Duodenal mucosa (tissue), 2 donors: ENCODE measurements at regions not wholly inside any gene's neighbourhood (a gene's known extent, or its start where the extent isn't known, plus 50 kb on each side); places are given as distances from the start of the nearest gene placed in this dataset.
"Not testable (repeated sequence)": the region's sequence is repeated elsewhere in the genome, so short reads cannot be mapped to it uniquely, and the experiment has no call there.

Experiments
- H3K27ac ChIP-seq: one replicate; pipeline ENCODE4 v1.7.0; 2013; ENCODE audit warnings: low read depth, low read length
- H3K27me3 ChIP-seq, 2 donors: one replicate each; pipeline ENCODE4 v1.7.0; 2013; ENCODE audit warnings: low read length in 2 of 2, control low read depth in 1 of 2; ENCODE audit not compliant: insufficient read depth in 2 of 2, control insufficient read depth in 1 of 2
- H3K36me3 ChIP-seq, 2 donors: one replicate each; pipeline ENCODE4 v1.7.0; 2013; ENCODE audit warnings: low read length in 2 of 2, control low read depth in 1 of 2; ENCODE audit not compliant: insufficient read depth in 2 of 2, control insufficient read depth in 1 of 2
- H3K4me1 ChIP-seq, 2 donors: one replicate each; pipeline ENCODE4 v1.7.0; 2013; ENCODE audit warnings: low read length in 2 of 2, control low read depth in 1 of 2; ENCODE audit not compliant: insufficient read depth in 2 of 2, control insufficient read depth in 1 of 2
- H3K4me3 ChIP-seq, 2 donors: one replicate each; pipeline ENCODE4 v1.7.0; 2013; ENCODE audit warnings: low read length in 2 of 2, low read depth in 1 of 2
- H3K9ac ChIP-seq, 2 donors: one replicate each; pipeline ENCODE4 v1.7.0; 2013; ENCODE audit warnings: low read length in 2 of 2, low read depth in 1 of 2
- H3K9me3 ChIP-seq, 2 donors: one replicate each; pipeline ENCODE4 v1.7.0; 2013; ENCODE audit warnings: low read length in 2 of 2, control low read depth in 1 of 2; ENCODE audit not compliant: control insufficient read depth in 1 of 2

DNA sequence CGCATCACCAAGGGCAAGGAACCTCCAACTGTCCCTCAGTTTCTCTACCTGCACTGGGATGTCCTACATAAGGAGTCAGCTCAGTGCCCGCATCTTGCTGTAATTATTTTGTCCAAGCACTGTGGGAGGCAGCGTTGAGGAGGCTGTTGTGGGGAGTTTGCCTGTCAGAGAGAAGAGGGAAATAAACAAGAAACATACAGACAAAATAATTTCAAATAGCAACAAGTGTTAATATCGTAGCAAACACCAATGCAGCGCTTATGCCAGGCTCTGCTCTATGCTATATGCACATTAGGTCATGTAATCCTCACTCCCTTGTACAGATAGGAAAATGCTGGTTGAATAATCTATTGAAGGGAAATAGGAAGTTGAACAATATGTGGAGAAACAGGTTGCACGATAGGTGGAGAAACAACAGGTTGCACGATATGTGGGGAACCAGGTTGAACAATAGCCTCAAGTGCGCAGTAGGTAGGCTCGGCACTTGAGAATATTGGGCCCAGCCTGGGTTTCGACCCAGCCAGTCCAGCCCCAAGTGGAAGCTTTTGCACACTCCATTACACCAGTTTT is 91.2 kb upstream of the SIRPA start:
- Histone ChIP-seq H3K36me3 (no peaks in the 10 kb centered on the region), H3K4me3 (peak overlapping the region; percentile 67 to 70), H3K9ac (peak overlapping the region in 1 of 2 donors; percentile 40), H3K27me3 (peaks cover 6 to 8% of the 10 kb centered on the region in 2 donors), H3K9me3 (no peaks in the 10 kb centered on the region), H3K4me1 (peaks cover 0 to 17% of the 10 kb centered on the region in 2 donors), H3K27ac (no peak overlapping the region)

DNA sequence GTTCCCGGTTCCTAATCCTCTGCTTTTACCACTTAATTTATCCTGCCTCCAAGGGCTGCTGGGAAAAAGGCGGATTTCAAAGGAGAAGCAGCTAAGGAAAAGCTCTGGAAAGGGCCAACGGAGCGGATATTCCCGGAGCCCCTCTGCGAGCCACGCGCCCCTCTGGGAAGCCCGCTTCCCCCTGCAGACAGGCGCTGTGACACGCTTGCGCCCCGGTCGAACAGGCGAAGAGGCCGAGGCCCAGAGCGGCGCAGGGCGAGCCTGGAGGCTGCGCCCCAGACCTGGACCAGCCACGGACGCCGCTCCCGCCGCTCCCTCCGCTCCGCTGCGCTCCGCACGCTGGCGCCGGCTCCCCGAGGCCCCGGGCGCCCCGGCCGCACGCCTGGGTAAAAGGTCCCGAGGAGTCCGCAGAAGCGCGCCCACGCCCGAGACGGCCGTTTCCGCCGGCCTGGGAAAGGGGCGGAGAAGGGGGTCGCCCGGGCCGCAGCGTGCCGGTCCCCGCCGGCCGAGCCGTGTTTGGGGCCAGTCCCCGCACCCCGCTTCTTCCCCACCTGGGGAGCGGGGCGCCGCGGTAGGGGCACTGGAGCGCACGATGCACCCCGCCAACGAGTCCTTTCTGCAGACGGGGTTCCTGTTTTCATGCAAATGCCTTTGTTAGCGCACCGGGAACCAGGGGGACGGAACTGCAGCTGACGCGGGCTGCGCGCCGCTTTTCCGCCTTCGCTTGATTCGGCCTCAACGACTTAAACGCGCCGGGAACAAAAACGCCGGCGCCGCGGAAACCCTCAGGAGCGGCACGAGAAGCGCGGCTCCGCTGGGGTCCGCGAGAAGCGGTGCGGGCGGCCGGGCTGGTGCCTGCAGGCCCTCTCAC is 91.9 kb upstream of the SIRPA start:
- Histone ChIP-seq H3K4me1 (peaks cover 0 to 17% of the 10 kb centered on the region in 2 donors), H3K27me3 (peaks cover 6 to 8% of the 10 kb centered on the region in 2 donors), H3K9me3 (no peaks in the 10 kb centered on the region), H3K36me3 (no peaks in the 10 kb centered on the region), H3K27ac (no peak overlapping the region), H3K4me3 (peak overlapping the region; percentile 67 to 70), H3K9ac (peak overlapping the region; percentile 20 to 40)

DNA sequence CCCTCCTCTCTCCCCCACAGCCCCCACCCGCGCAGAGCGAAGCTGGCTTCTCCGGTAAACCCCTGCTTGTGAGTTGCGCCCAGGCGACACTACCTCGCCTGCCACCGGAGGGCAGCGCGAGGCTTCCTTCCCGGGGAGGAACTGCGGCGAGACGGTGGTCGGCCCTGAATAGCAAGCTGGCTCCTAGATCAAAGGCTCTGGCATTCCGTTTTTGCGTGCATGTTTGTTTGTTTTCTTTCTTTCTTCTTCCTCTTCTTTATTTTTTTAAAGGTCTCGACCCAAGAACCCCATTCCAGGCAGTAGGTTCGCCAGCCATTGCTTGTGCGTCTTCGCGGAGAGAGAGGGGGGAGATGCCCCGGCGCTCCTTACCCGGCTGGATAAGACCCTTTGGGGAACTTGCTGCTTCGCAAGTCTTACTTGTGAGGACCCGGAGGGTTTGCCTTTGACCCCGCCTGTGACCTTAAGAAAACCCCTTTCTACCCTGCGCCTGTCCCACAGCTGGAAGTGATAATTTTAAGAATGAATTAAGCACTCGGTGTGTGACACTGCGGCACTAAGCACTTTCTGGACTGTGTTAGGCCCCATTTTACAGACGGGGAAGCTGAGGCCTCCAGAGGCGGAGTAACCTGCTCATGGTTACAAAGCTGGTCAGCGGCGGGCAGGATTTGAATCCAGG is 92.7 kb upstream of the SIRPA start:
- Histone ChIP-seq H3K9me3 (no peaks in the 10 kb centered on the region), H3K27me3 (peaks cover 6 to 8% of the 10 kb centered on the region in 2 donors), H3K27ac (no peak overlapping the region), H3K4me3 (peak overlapping the region; percentile 67 to 70), H3K4me1 (peaks cover 0 to 17% of the 10 kb centered on the region in 2 donors), H3K36me3 (no peaks in the 10 kb centered on the region), H3K9ac (peak overlapping the region; percentile 20 to 40)

DNA sequence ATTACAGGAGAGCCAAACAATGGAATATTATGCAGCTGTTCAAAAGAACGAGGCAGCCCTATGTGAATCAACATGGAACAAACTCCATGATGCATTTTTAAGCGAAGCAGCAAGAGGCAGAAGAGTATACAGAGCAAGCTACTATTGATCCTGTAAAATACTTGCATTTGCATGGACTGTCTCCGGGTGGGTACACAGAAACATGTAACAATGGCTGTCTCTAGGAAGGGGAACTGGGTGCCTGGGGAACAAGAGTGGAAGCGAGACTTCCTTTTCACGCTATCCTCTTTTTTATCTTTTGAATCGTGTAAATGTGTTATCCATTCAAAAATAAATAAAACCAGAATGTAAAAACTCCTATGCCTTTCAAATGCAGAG is 93.3 kb upstream of the SIRPA start:
- Histone ChIP-seq H3K9ac (peak overlapping the region in 1 of 2 donors; percentile 20), H3K27me3 (peaks cover 6 to 8% of the 10 kb centered on the region in 2 donors), H3K4me1 (peaks cover 0 to 17% of the 10 kb centered on the region in 2 donors), H3K27ac (no peak overlapping the region), H3K36me3 (no peaks in the 10 kb centered on the region), H3K4me3 (peak overlapping the region in 1 of 2 donors; percentile 67), H3K9me3 (no peaks in the 10 kb centered on the region)

DNA sequence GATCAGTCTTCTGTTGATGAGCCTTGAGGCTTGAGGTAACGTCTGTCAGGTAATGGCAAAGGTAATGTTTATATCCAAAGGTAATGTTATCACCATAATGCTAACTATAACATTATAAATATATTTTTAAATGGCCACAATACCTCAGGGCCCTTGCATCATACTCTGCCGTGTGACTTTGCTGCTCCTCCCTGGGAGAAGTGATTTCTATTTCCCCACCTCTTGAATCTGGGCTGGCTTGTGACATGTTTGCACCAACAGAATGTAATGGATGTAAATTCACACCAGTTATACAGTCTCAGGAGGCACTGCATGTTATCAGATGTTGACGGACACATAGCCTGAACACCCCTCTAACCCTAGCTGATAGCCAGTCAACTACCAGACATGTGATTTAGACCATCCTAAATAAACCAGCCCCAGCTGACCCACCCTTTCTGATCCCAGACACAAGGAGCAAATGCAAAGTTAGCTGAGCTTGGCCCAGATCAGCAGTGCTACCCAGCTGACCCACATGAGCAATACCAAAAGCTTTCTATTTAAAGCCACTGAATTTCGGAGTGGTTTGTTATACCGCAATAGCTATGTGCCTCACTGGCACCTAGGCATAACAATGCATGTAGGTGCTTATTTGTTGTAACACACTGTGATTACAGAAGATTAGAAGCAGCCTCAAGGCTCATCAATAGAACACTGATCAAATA is 93.8 kb upstream of the SIRPA start:
- peaks cover 0 to 17% of the 10 kb centered on the region in 2 donors for H3K4me1 ChIP-seq
- no peak overlapping the region for H3K9ac ChIP-seq
- H3K27me3 ChIP-seq = peaks cover 6 to 8% of the 10 kb centered on the region in 2 donors
- no peak overlapping the region for H3K27ac ChIP-seq
- no peaks in the 10 kb centered on the region for H3K36me3 ChIP-seq
- no peaks in the 10 kb centered on the region for H3K9me3 ChIP-seq
- H3K4me3 ChIP-seq = no peak overlapping the region

DNA sequence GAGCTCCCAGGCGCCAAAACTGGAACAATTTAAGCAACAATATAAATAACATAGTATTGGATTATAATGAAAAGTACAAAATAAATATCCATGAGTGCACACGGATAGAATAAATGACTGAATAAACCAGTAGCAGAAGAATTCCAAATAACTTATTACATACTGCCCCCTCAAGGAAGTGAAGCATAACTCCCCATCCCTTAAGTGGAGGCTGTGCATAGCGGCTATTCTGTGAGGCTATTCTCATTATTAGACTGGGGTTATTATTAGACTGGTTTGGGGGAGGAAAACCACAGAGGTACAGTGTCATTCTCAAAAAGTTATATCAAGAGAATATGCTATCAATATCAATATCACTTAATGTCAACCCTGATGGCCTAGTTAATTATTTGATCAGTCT is 94.4 kb upstream of the SIRPA start:
- H3K4me3 ChIP-seq = no peak overlapping the region
- H3K27ac ChIP-seq = no peak overlapping the region
- H3K36me3 ChIP-seq = no peaks in the 10 kb centered on the region
- no peaks in the 10 kb centered on the region for H3K9me3 ChIP-seq
- no peak overlapping the region for H3K9ac ChIP-seq
- peaks cover 0 to 17% of the 10 kb centered on the region in 2 donors for H3K4me1 ChIP-seq
- peaks cover 6 to 8% of the 10 kb centered on the region in 2 donors for H3K27me3 ChIP-seq

DNA sequence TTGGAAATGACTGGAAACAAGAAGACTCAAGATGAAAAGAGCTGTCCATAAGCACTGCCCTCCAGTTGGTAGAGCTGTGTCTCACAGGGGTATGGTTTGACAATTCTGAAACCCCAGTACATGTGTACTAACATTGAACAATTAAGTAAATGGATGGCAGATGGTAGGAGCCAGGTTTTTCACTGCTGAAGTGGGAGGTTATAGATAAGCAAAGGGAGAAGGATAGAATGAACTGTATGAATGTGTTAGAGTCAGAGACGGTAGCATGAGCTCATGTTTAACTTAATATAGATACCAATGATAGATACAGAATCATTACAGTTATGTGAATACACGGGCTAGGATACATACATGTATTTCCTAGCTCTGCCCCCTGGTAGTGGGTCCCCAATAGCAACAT is 95.0 kb upstream of the SIRPA start:
- Histone ChIP-seq H3K9me3 (no peaks in the 10 kb centered on the region), H3K27ac (no peak overlapping the region), H3K36me3 (no peaks in the 10 kb centered on the region), H3K9ac (no peak overlapping the region), H3K27me3 (peaks cover 6 to 8% of the 10 kb centered on the region in 2 donors), H3K4me1 (peaks cover 0 to 17% of the 10 kb centered on the region in 2 donors), H3K4me3 (no peak overlapping the region)

DNA sequence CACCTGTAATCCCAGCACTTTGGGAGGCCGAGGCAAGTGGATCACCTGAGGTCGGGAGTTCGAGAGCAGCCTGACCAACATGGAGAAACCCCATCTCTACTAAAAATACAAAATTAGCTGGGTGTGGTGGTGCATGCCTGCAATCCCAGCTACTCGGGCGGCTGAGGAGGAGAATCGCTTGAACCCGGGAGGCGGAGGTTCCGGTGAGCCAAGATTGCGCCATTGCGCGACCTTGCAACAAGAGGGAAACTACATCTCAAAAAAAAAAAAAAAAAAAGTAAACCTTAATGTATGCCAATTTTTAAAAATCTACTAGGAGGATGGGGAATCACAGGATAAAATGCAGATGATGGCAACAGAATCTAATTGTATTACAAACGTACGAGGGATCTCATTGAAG is 95.5 kb upstream of the SIRPA start:
- peaks cover 0 to 17% of the 10 kb centered on the region in 2 donors for H3K4me1 ChIP-seq
- not testable (repeated sequence) for H3K4me3 ChIP-seq, H3K36me3 ChIP-seq, H3K27me3 ChIP-seq, H3K27ac ChIP-seq, H3K9ac ChIP-seq, H3K9me3 ChIP-seq

DNA sequence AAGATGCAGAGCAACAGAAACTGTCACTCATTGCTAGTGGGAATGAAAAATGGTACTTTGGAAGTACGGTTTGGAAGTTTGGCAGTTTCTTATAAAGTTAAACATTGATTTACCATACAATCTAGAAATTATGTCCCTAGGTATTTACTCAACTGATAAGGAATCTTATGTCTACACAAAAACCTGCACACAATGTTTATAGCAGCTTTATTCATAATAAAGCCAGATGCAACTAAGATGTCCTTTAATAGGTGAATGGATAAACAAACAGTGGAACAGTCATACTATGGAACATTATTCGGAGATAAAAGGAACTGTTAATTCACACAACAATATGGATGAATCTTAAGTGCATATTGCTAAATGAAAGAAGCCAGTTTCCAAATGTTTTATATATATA is 96.2 kb upstream of the SIRPA start:
- Histone ChIP-seq H3K9ac (no peak overlapping the region), H3K4me1 (peaks cover 0 to 16% of the 10 kb centered on the region in 2 donors), H3K4me3 (no peak overlapping the region), H3K27ac (no peak overlapping the region), H3K9me3 (no peaks in the 10 kb centered on the region), H3K36me3 (no peaks in the 10 kb centered on the region), H3K27me3 (peaks cover 6 to 8% of the 10 kb centered on the region in 2 donors)
